DND-41 (cell line): ENCODE measurements at regions not wholly inside any gene's neighbourhood (a gene's known extent, or its start where the extent isn't known, plus 50 kb on each side); places are given as distances from the start of the nearest gene placed in this dataset.

Experiments
- CTCF ChIP-seq: IDR thresholded peaks from 2 replicates; pipeline ENCODE4 v1.5.1; 2012; ENCODE audit warnings: borderline replicate concordance, low read length, moderate library complexity, mild to moderate bottlenecking; ENCODE audit not compliant: poor library complexity, severe bottlenecking; ENCODE audit errors: extremely low read depth
- EZH2 ChIP-seq: IDR thresholded peaks from 3 replicates; pipeline ENCODE4 v1.6.1; 2012; ENCODE audit warnings: borderline replicate concordance, low read depth, mild to moderate bottlenecking, moderate library complexity, low read length, inconsistent platforms; ENCODE audit not compliant: severe bottlenecking

DNA sequence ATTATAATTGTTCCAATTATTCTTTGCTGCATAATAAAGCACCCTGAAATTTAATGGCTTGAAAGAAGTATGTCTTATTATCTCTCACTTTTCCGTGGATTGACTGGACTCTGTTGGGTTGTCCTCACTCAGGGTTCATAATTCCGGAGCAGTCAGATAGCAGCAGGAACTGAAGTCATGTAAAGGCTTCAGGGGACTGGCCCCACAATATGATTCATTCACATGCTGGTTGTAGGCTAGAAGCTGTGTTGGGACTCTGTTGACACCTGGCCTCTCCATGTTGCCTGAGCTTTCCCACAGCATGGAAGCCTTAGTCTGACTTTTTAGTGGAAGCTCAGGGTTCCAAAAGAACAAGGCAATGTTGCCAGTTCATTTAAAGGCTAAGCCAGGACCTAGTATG is 367.1 kb upstream of the ADGRL2 start:
- TF ChIP-seq CTCF: no peak
- no peak for TF ChIP-seq EZH2
